ENCODE measurements at regions not wholly inside any gene's neighbourhood (a gene's known extent, or its start where the extent isn't known, plus 50 kb on each side); places are given as distances from the start of the nearest gene placed in this dataset.
A peak's percentile ranks its signal among the peaks of the same experiment; 100 is the strongest.
"Not testable (repeated sequence)": the region's sequence is repeated elsewhere in the genome, so short reads cannot be mapped to it uniquely, and the experiment has no call there.

GRCh38 chr9:73437758-73438157 lies 286.1 kb downstream of the ANXA1 start:
- ChIA-PET POLR2A (no interaction called here), CTCF (no interaction called here)
- TF ChIP-seq CTCF (IDR thresholded peaks at IDR 0.05), result no peak
- intact Hi-C loops (cut with DNase I, micrococcal nuclease), result no loop called here
- peak in 1 of 14 experiments; percentile 8 for DNase-seq
- Mint-ChIP-seq H3K4me3 (no peak overlapping the region), H3K27ac (no peak overlapping the region), H3K9me3 (no peaks in the 10 kb centered on the region), H3K4me1 (ENCODE audit: low read depth) (no peaks in the 10 kb centered on the region), H3K27me3 (no peaks in the 10 kb centered on the region), H3K36me3 (ENCODE audit: low read depth) (no peaks in the 10 kb centered on the region)
- Histone ChIP-seq H3K4me3 (ENCODE audit: low read length) (no peak overlapping the region), H3K27me3 (ENCODE audit: control insufficient read depth in 1 of 2, insufficient read depth in 2 of 2, low read length in 2 of 2) (no peaks in the 10 kb centered on the region), H3K36me3 (ENCODE audit: insufficient read depth, low read length) (no peaks in the 10 kb centered on the region), H3K4me1 (ENCODE audit: insufficient read depth, low read length) (no peaks in the 10 kb centered on the region), H3K27ac (ENCODE audit: low read depth in 1 of 2, low read length in 2 of 2) (no peak overlapping the region), H3K9me3 (ENCODE audit: control insufficient read depth in 1 of 2, insufficient read depth in 1 of 2, low read length in 2 of 2) (no peaks in the 10 kb centered on the region)
- ATAC-seq (ENCODE audit: poor library complexity), result no peak

- CTCF ChIA-PET; H3K9me3 Mint-ChIP-seq; intact Hi-C loops (cut with DNase I, micrococcal nuclease); H3K4me1 Mint-ChIP-seq (ENCODE audit: low read depth); H3K36me3 ChIP-seq (ENCODE audit: insufficient read depth, low read length); H3K36me3 Mint-ChIP-seq (ENCODE audit: low read depth); ATAC-seq (ENCODE audit: poor library complexity); H3K9me3 ChIP-seq (ENCODE audit: control insufficient read depth in 1 of 2, insufficient read depth in 1 of 2, low read length in 2 of 2); H3K27ac ChIP-seq (ENCODE audit: low read depth in 1 of 2, low read length in 2 of 2); DNase-seq; H3K4me3 ChIP-seq (ENCODE audit: low read length); H3K27me3 Mint-ChIP-seq; H3K4me3 Mint-ChIP-seq; H3K27me3 ChIP-seq (ENCODE audit: control insufficient read depth in 1 of 2, insufficient read depth in 2 of 2, low read length in 2 of 2); H3K27ac Mint-ChIP-seq; H3K4me1 ChIP-seq (ENCODE audit: insufficient read depth, low read length); POLR2A ChIA-PET: not testable (repeated sequence)
These were observed 288.2 kb downstream of the ANXA1 start for GRCh38 chr9:73439839-73440238.

GRCh38 chr9:73441223-73441622 lies 289.6 kb downstream of the ANXA1 start:
- no peaks in the 10 kb centered on the region for H3K4me1 Mint-ChIP-seq (ENCODE audit: low read depth)
- H3K36me3 Mint-ChIP-seq (ENCODE audit: low read depth), result no peaks in the 10 kb centered on the region
- DNase-seq, result no peak
- Histone ChIP-seq H3K4me1 (ENCODE audit: insufficient read depth, low read length) (no peaks in the 10 kb centered on the region), H3K9me3 (ENCODE audit: control insufficient read depth in 1 of 2, insufficient read depth in 1 of 2, low read length in 2 of 2) (no peaks in the 10 kb centered on the region), H3K27ac (ENCODE audit: low read depth in 1 of 2, low read length in 2 of 2) (no peak overlapping the region), H3K4me3 (ENCODE audit: low read length) (no peak overlapping the region), H3K27me3 (ENCODE audit: control insufficient read depth in 1 of 2, insufficient read depth in 2 of 2, low read length in 2 of 2) (no peaks in the 10 kb centered on the region), H3K36me3 (ENCODE audit: insufficient read depth, low read length) (no peaks in the 10 kb centered on the region)
- ATAC-seq (ENCODE audit: poor library complexity), result no peak
- CTCF ChIA-PET, result no interaction called here
- no peak overlapping the region for H3K27ac Mint-ChIP-seq
- TF ChIP-seq CTCF (IDR thresholded peaks at IDR 0.05), result no peak
- POLR2A ChIA-PET, result no interaction called here
- no peaks in the 10 kb centered on the region for H3K27me3 Mint-ChIP-seq
- no peak overlapping the region for H3K4me3 Mint-ChIP-seq
- intact Hi-C loops (cut with DNase I, micrococcal nuclease), result no loop called here
- H3K9me3 Mint-ChIP-seq, result no peaks in the 10 kb centered on the region

- CTCF ChIA-PET, result no interaction called here
These were observed 290.5 kb downstream of the ANXA1 start for GRCh38 chr9:73441890-73442818.

More at GRCh38 chr9:73441890-73442818, 290.5 kb downstream of the ANXA1 start:
- H3K4me3 Mint-ChIP-seq, result no peak overlapping the region
- Histone ChIP-seq H3K27ac (ENCODE audit: low read depth in 1 of 2, low read length in 2 of 2) (no peak overlapping the region), H3K9me3 (ENCODE audit: control insufficient read depth in 1 of 2, insufficient read depth in 1 of 2, low read length in 2 of 2) (no peaks in the 10 kb centered on the region), H3K4me3 (ENCODE audit: low read length) (no peak overlapping the region), H3K4me1 (ENCODE audit: insufficient read depth, low read length) (no peaks in the 10 kb centered on the region), H3K36me3 (ENCODE audit: insufficient read depth, low read length) (no peaks in the 10 kb centered on the region), H3K27me3 (ENCODE audit: control insufficient read depth in 1 of 2, insufficient read depth in 2 of 2, low read length in 2 of 2) (no peaks in the 10 kb centered on the region)
- H3K4me1 Mint-ChIP-seq (ENCODE audit: low read depth), result no peaks in the 10 kb centered on the region
- no peaks in the 10 kb centered on the region for H3K27me3 Mint-ChIP-seq
- intact Hi-C loops (cut with DNase I, micrococcal nuclease), result no loop called here
- no peak for ATAC-seq (ENCODE audit: poor library complexity)
- POLR2A ChIA-PET, result no interaction called here
- DNase-seq, result no peak
- no peak for TF ChIP-seq CTCF (IDR thresholded peaks at IDR 0.05)
- H3K9me3 Mint-ChIP-seq, result no peaks in the 10 kb centered on the region
- no peaks in the 10 kb centered on the region for H3K36me3 Mint-ChIP-seq (ENCODE audit: low read depth)
- no peak overlapping the region for H3K27ac Mint-ChIP-seq

Measured in CD4-positive, alpha-beta T cell (primary cell).